Cardiac fibroblast (primary cell): ENCODE measurements at regions not wholly inside any gene's neighbourhood (a gene's known extent, or its start where the extent isn't known, plus 50 kb on each side); places are given as distances from the start of the nearest gene placed in this dataset.

Experiments used
- DNase-seq, 2 donors: peaks; one replicate each; pipeline versions ENCODE4 v3.0.0 to v3.0.0-alpha.2; 2010; ENCODE audit warnings: low read depth in 2 of 2
- H3K4me3 ChIP-seq, 2 donors: replicated peaks in 1 of 2; 1 replicate in 1 of 2; 2 replicates in 1 of 2; pipeline ENCODE4 v1.5.1; 2011; ENCODE audit warnings: low read depth in 2 of 2, low read length in 2 of 2, mild to moderate bottlenecking in 2 of 2, moderate library complexity in 1 of 2
- TF ChIP-seq, protein P1 (sequence below): IDR thresholded peaks from one replicate; pipeline ENCODE4 v1.5.1; 2011; ENCODE audit warnings: low read depth, mild to moderate bottlenecking, low read length, inconsistent platforms

DNA sequence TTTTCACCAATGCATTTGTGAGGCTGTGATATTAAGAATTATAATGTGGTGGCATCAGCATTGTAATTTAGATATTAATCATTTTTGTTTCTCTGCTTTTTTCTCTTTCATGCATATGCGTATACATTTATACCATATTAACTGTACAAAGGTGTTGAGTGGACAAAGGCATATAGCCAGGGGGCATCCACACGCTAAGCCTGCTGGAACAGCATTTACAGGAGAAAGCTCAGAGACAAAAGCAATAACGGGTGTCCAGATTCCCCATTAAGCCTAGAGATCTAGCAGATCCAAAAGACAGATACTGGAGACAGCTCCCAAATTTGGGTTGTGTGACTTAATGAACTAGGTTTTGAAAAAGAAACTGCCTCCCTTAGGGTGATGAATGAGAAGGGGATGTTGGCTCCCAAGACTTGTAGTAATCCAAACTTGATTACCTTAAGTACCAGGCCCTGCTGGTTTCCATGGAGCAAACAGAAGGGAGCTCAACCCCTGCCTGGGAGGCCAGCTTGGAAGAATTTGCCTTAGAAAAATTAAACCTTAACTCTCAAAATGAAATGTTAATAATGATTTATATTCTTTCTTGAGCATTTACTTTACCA is 181.9 kb downstream of the SLC6A15 start:
- H3K4me3 ChIP-seq = no peak overlapping the region
- DNase-seq = no peak
- TF ChIP-seq, protein P1, sequence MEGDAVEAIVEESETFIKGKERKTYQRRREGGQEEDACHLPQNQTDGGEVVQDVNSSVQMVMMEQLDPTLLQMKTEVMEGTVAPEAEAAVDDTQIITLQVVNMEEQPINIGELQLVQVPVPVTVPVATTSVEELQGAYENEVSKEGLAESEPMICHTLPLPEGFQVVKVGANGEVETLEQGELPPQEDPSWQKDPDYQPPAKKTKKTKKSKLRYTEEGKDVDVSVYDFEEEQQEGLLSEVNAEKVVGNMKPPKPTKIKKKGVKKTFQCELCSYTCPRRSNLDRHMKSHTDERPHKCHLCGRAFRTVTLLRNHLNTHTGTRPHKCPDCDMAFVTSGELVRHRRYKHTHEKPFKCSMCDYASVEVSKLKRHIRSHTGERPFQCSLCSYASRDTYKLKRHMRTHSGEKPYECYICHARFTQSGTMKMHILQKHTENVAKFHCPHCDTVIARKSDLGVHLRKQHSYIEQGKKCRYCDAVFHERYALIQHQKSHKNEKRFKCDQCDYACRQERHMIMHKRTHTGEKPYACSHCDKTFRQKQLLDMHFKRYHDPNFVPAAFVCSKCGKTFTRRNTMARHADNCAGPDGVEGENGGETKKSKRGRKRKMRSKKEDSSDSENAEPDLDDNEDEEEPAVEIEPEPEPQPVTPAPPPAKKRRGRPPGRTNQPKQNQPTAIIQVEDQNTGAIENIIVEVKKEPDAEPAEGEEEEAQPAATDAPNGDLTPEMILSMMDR = no peak

DNA sequence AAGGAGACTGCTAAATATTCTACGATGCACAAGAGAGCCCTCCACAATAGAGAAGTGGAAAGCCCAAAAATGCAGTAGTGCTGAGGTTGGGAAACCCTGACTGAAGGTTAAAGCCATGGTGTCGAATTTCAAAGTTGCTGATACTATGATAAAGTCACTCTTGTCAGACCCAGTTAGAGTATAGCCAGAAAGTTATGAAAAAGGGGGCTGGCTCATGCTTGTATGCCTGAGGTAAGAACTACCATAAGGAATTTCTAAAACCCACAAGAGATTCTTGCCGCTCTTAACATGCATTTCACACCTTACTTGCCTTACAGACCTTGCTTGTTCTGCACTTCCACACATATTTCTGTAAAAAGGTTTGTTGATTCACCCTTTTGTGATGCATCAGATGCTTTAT is 184.6 kb downstream of the SLC6A15 start:
- H3K4me3 ChIP-seq = no peak overlapping the region
- DNase-seq = peak in 1 of 2 donors; percentile 1
- TF ChIP-seq, protein P1 = no peak

DNA sequence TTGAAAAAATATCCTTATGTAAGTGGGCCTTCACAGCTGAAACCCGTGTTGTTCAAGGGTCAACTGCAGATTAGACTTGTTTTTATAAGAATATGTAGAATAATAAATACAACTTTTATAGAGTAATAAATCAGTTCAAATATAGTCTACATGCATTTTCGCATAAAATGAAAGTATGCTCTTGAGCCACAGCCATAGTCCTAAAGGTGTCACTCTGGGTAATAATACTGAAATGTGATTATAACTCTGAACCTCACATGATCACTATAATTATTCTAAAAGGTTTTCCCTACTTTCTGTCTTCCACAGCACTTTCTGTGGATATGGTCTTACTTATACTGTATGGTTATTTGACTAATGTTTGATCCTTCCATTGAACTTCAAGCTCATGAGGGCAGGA is 185.8 kb downstream of the SLC6A15 start:
- no peak for DNase-seq
- H3K4me3 ChIP-seq = no peak overlapping the region
- TF ChIP-seq, protein P1 = no peak

DNA sequence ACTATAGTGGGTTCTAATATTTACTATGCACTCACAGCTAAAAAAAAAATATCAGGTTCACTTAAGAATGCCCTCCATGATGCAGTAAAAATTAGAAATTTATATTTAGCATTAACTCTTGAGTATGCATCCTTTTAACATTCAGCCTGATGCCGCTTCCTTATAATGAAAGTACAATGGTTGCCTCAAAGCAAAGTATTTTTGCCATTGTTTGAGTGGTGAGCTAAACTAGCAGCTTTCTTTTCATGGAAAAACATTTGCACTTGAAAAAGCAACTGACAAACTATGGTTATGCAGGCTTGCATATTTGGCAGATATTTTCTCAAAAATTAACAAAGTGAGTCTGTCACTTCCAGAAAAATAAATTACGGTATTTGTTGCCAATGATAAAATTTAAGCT is 188.6 kb downstream of the SLC6A15 start:
- no peak for DNase-seq
- TF ChIP-seq, protein P1 = no peak

DNA sequence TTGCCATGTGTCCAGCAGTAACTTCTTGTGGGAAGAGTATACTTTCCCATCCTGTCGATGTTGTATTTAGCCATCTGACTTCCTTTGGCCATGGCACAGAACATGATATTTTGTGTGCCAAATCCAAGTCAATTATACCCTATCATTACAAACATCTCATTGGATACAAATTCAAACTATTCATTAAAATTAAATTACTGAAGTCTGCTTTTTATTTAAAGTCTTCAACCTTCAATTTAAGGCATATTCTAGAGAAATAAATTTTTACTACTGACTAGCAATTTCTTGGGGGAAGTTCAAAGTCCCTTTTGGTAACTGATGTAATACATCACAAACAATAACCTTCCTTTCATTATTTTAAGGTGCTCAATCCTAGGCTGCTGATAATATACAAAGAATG is 192.6 kb downstream of the SLC6A15 start:
- TF ChIP-seq, protein P1 = no peak
- DNase-seq = no peak
- no peak overlapping the region for H3K4me3 ChIP-seq

More for the DNA sequence above, 188.6 kb downstream of the SLC6A15 start:
- H3K4me3 ChIP-seq = no peak overlapping the region

DNA sequence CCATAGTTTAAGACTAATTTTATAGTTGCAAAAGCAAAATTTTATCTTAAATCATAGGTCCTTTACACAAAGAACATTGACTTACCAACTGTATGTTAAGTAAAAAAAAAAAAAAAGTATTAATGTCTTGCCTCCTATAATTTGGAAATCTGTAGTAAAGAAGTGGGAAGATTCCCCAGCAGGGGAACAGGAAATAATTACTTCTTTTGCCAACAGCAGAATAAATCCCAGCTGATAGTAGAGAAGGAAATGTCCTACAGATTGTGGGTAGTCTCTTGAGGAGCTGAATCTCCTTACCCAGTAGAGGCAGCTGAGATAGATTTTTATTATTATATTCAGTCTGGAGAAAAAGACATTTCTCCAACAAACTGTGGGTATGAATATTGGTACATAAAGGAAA is 193.7 kb downstream of the SLC6A15 start:
- TF ChIP-seq, protein P1 = no peak
- DNase-seq = no peak
- no peak overlapping the region for H3K4me3 ChIP-seq

DNA sequence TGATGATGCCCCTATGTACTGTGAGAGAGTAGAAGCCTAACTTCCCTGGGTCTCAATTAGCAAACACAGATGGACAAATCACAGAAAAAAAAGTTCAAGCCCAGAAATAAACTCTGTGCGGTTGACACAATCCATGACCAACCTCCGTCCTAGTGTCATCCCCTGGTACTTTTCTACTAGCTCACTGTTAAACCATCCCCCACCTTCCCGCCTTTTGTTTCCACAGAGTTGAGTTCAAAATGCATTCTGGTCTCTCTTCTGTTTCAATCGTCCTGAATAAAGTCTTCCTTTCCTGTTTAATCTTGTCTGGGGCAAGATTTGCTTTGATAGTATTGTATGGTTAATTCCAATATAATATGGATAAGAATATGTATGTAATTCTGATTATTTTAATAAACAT is 199.9 kb downstream of the SLC6A15 start:
- no peak overlapping the region for H3K4me3 ChIP-seq
- TF ChIP-seq, protein P1 = no peak

More for the DNA sequence above, 199.9 kb downstream of the SLC6A15 start:
- no peak for DNase-seq
